K562 (cell line): ENCODE measurements at regions not wholly inside any gene's neighbourhood (a gene's known extent, or its start where the extent isn't known, plus 50 kb on each side); places are given as distances from the start of the nearest gene placed in this dataset.

Experiments used
- ATAC-seq: fragments of 200-7000 bp; cut with Tn5 transposase; 3 replicates; pipeline ENCODE4 v1.9.1; 2020; ENCODE audit warnings: moderate library complexity
- BruUV-seq: library from RNA; stranded (reverse); fragments of 400-500 nt; replicated peaks from 2 replicates; lab custom pipeline; 2021; lab: Mats Ljungman, UMichigan
- CTCF ChIA-PET: fragments of 300-600 bp; formaldehyde crosslinking; extraction: SDS; loops from one replicate; lab custom pipeline; 2021; ENCODE audit warnings: low intra/inter-chr PET ratio; lab: Yijun Ruan, JAX
- POLR2A ChIA-PET: fragments of 300-600, 350-650 bp; sonication (Branson Sonifier 250); formaldehyde crosslinking; extraction: SDS; loops from one replicate; lab custom pipeline; 2021; ENCODE audit warnings: antibody characterized with exemption, inconsistent platforms; lab: Yijun Ruan, JAX
- DNase-seq, 4 experiments: peaks; one replicate each; pipeline versions ENCODE4 v3.0.0 to v3.0.0-alpha.2; 2011 to 2018; ENCODE audit warnings: low spot score in 3 of 4, mixed read lengths in 3 of 4; ENCODE audit errors: extremely low read depth in 1 of 4
- FAIRE-seq: peaks from 2 replicates; lab custom pipeline; 2011; peaks lifted over from hg19 to GRCh38; lab: Jason Lieb, UNC
- H2AFZ ChIP-seq: 2 replicates; pipeline ENCODE4 v1.6.0; 2011; ENCODE audit warnings: low read depth, low read length, control low read depth, inconsistent platforms
- H3K27ac ChIP-seq: fragments of 200-600 bp; 3 replicates; pipeline ENCODE4 v1.8.0; 2011; ENCODE audit warnings: low read depth, mild to moderate bottlenecking, control low read depth, inconsistent platforms, low read length, moderate library complexity, mixed read lengths; ENCODE audit errors: extremely low read depth
- H3K27me3 ChIP-seq, 2 experiments: fragments of 300-600 bp in 1 of 2; 2 replicates in 1 of 2; 3 replicates in 1 of 2; pipeline versions ENCODE4 v1.6.0 to v1.8.0; 2011; ENCODE audit warnings: inconsistent platforms in 2 of 2, low read length in 2 of 2, mild to moderate bottlenecking in 1 of 2, mixed read lengths in 1 of 2, moderate library complexity in 1 of 2; ENCODE audit not compliant: control insufficient read depth in 2 of 2, insufficient read depth in 2 of 2
- H3K36me3 ChIP-seq: fragments of 300-600 bp; 3 replicates; pipeline ENCODE4 v1.8.0; 2011; ENCODE audit warnings: mild to moderate bottlenecking, low read length, inconsistent platforms; ENCODE audit not compliant: control insufficient read depth, insufficient read depth
- H3K4me1 ChIP-seq, 2 experiments: fragments of 200-600 bp in 1 of 2; replicated peaks in 1 of 2; 2 replicates in 1 of 2; 3 replicates in 1 of 2; pipeline versions ENCODE4 v1.5.1 to v1.8.0; 2011; ENCODE audit warnings: inconsistent platforms in 2 of 2, low read length in 2 of 2, mild to moderate bottlenecking in 1 of 2, mixed read lengths in 1 of 2, moderate library complexity in 1 of 2; ENCODE audit not compliant: control insufficient read depth in 2 of 2, insufficient read depth in 2 of 2
- H3K4me2 ChIP-seq: 2 replicates; pipeline ENCODE4 v1.6.1; 2011; ENCODE audit warnings: low read length, control low read depth, inconsistent platforms, mixed read lengths; ENCODE audit not compliant: insufficient read depth
- H3K4me3 ChIP-seq: fragments of 200-600 bp; sonication (generic), shearing (Covaris generic); 2 replicates; pipeline ENCODE4 v1.5.1; 2016; ENCODE audit warnings: control low read depth, inconsistent platforms
- H3K79me2 ChIP-seq: fragments of 200-600 bp; 3 replicates; pipeline ENCODE4 v1.8.0; 2011; ENCODE audit warnings: low read length, inconsistent platforms; ENCODE audit not compliant: control insufficient read depth, insufficient read depth
- H3K9ac ChIP-seq, 2 experiments: 2 replicates each; pipeline versions ENCODE4 v1.6.0 to v1.6.1; 2011; ENCODE audit warnings: low read depth in 2 of 2, low read length in 2 of 2, control low read depth in 1 of 2, inconsistent platforms in 1 of 2, mild to moderate bottlenecking in 1 of 2, mixed read lengths in 1 of 2; ENCODE audit not compliant: insufficient read depth in 1 of 2
- H3K9me1 ChIP-seq: one replicate; pipeline ENCODE4 v1.6.0; 2011; ENCODE audit warnings: inconsistent platforms, mild to moderate bottlenecking, low read length, moderate library complexity; ENCODE audit not compliant: control insufficient read depth, insufficient read depth
- H3K9me3 ChIP-seq: replicated peaks from 2 replicates; pipeline ENCODE4 v1.5.1; 2011; ENCODE audit warnings: low read depth, low read length, inconsistent platforms; ENCODE audit not compliant: control insufficient read depth, insufficient read depth
- H4K20me1 ChIP-seq: replicated peaks from 2 replicates; pipeline ENCODE4 v1.6.1; 2011; ENCODE audit warnings: low read length, inconsistent platforms, mixed read lengths; ENCODE audit not compliant: control insufficient read depth, insufficient read depth
- BDP1 ChIP-seq: IDR thresholded peaks from 3 replicates; pipeline ENCODE4 v1.6.1; 2011; ENCODE audit not compliant: insufficient read length, insufficient read depth
- CBX1 ChIP-seq: sonication (generic); IDR thresholded peaks from 2 replicates; pipeline ENCODE4 v1.6.1; 2016; ENCODE audit warnings: antibody characterized with exemption, low read depth, mild to moderate bottlenecking
- ETV6 ChIP-seq, 3 experiments: fragments of 150-350 bp in 1 of 3; sonication (generic) in 1 of 3; formaldehyde crosslinking in 1 of 3; IDR thresholded peaks; 2 replicates each; pipeline versions ENCODE4 v1.6.1 to v1.8.0; 2014 to 2022; ENCODE audit warnings: borderline replicate concordance in 2 of 3, low read depth in 2 of 3, antibody characterized with exemption in 1 of 3, low read length in 1 of 3, mild to moderate bottlenecking in 1 of 3, missing genetic modification reagents in 1 of 3
- FOS ChIP-seq: IDR thresholded peaks from 3 replicates; pipeline ENCODE4 v1.6.1; 2011; ENCODE audit not compliant: insufficient read length; ENCODE audit errors: extremely low read depth
- HIVEP1 ChIP-seq: fragments of 250-450 bp; sonication (Bioruptor Pico); IDR thresholded peaks from 2 replicates; pipeline ENCODE4 v1.4.0; 2020; ENCODE audit warnings: mild to moderate bottlenecking
- MTA3 ChIP-seq: fragments of 450-650 bp; formaldehyde crosslinking; IDR thresholded peaks from 2 replicates; pipeline ENCODE4 v1.6.1; 2017; ENCODE audit warnings: mild to moderate bottlenecking, borderline replicate concordance
- PHF20 ChIP-seq: fragments of 450-650 bp; IDR thresholded peaks from 2 replicates; pipeline ENCODE4 v1.6.1; 2018; ENCODE audit not compliant: partially characterized antibody
- POLR2AphosphoS2 ChIP-seq: IDR thresholded peaks from 2 replicates; pipeline ENCODE4 v1.6.1; 2012; ENCODE audit warnings: low read length, improper control_type of control experiment
- POLR2G ChIP-seq: fragments of 200-400 bp; formaldehyde crosslinking; IDR thresholded peaks from 2 replicates; pipeline ENCODE4 v1.6.1; 2017; ENCODE audit warnings: low read depth, mild to moderate bottlenecking, antibody characterized with exemption, low read length, moderate library complexity
- PURB ChIP-seq: sonication (generic); formaldehyde crosslinking; IDR thresholded peaks from 2 replicates; pipeline ENCODE4 v1.9.0; 2021; ENCODE audit warnings: low read depth, mild to moderate bottlenecking, missing genetic modification reagents
- RFX7 ChIP-seq: fragments of 250-450 bp; sonication (Bioruptor Pico); IDR thresholded peaks from 2 replicates; pipeline ENCODE4 v1.5.1; 2021; ENCODE audit warnings: mild to moderate bottlenecking
- STAG1 ChIP-seq: sonication (generic); formaldehyde crosslinking; IDR thresholded peaks from 2 replicates; pipeline ENCODE4 v1.5.0; 2020; ENCODE audit warnings: missing genetic modification reagents, borderline replicate concordance
- TAF9B ChIP-seq: fragments of 450-650 bp; IDR thresholded peaks from 2 replicates; pipeline ENCODE4 v1.6.1; 2018; ENCODE audit warnings: mild to moderate bottlenecking; ENCODE audit not compliant: partially characterized antibody
- YY1 ChIP-seq, 3 experiments: IDR thresholded peaks; 2 replicates each; pipeline ENCODE4 v1.6.1; 2011; ENCODE audit warnings: low read length in 2 of 3, mild to moderate bottlenecking in 2 of 3, moderate library complexity in 2 of 3, borderline replicate concordance in 1 of 3, control low read depth in 1 of 3, low read depth in 1 of 3; ENCODE audit not compliant: insufficient read depth in 3 of 3, insufficient replicate concordance in 2 of 3, control insufficient read depth in 1 of 3, insufficient read length in 1 of 3; ENCODE audit errors: extremely low read depth in 1 of 3
- ZBTB1 ChIP-seq: sonication (generic); formaldehyde crosslinking; IDR thresholded peaks from 2 replicates; pipeline ENCODE4 v1.8.1; 2023; ENCODE audit warnings: missing genetic modification reagents, low read depth, mild to moderate bottlenecking, borderline replicate concordance
- ZNF354B ChIP-seq: fragments of 250-450 bp; sonication (Bioruptor Pico); IDR thresholded peaks from 2 replicates; pipeline ENCODE4 v1.4.0; 2020
- ZNF444 ChIP-seq: fragments of 250-450 bp; sonication (Bioruptor Pico); IDR thresholded peaks from 2 replicates; pipeline ENCODE4 v1.4.0; 2020; ENCODE audit warnings: mild to moderate bottlenecking, moderate library complexity
- ZNF668 ChIP-seq: fragments of 250-450 bp; sonication (Bioruptor Pico); IDR thresholded peaks from 2 replicates; pipeline ENCODE4 v1.8.0; 2022; ENCODE audit warnings: mild to moderate bottlenecking, inconsistent platforms
- ZNF77 ChIP-seq: fragments of 250-450 bp; sonication (Bioruptor Pico); IDR thresholded peaks from 2 replicates; pipeline ENCODE4 v1.5.0; 2020
- WGBS: fragments of 100-300 bp; shearing (Covaris generic); methylation state at CpG from one replicate; pipeline ENCODE4 v1.1.6; 2016; ENCODE audit warnings: low coverage, mixed read lengths; ENCODE audit not compliant: insufficient coverage; ENCODE audit errors: missing lambda C conversion rate; 5-methylcytosine and 5-hydroxymethylcytosine counted together
- in situ Hi-C: fragments of 300-500 bp; cut with MboI; formaldehyde crosslinking; loops from 4 replicates; pipeline ENCODE4 v1.15.0; 2018; ENCODE audit warnings: inconsistent platforms, mixed read lengths
- intact Hi-C: fragments of 100-400 bp; cut with micrococcal nuclease; formaldehyde crosslinking; loops from 2 replicates; pipeline ENCODE4 v1.14.2; 2022
- TF ChIP-seq, protein P1 (sequence below): sonication (generic); formaldehyde crosslinking; IDR thresholded peaks from 2 replicates; pipeline ENCODE4 v1.8.0; 2022; ENCODE audit warnings: mild to moderate bottlenecking, missing genetic modification reagents, borderline replicate concordance
- TF ChIP-seq, protein P2 (sequence below): fragments of 250-450 bp; sonication (Bioruptor Pico); IDR thresholded peaks from 2 replicates; pipeline ENCODE4 v1.4.0; 2020; ENCODE audit warnings: mild to moderate bottlenecking

DNA sequence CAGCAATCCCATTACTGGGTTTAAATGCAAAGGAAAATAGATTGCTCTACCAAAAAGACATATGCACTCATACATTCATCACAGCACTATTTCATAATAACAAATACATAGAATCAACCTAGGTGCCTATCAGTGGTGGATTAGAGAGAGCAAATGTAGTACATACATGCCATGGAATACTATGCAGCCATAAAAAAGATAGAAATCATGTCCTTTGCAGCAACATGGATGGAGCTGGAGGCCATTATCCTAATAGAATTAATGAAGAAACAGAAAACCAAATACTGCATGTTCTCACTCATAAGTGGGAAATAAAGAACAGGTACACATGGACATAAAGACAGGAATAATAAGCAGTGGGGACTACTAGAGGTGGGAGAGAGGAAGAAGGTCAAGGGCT lies 70.7 kb upstream of the MLIP start (continued):
- TF ChIP-seq, protein P1, sequence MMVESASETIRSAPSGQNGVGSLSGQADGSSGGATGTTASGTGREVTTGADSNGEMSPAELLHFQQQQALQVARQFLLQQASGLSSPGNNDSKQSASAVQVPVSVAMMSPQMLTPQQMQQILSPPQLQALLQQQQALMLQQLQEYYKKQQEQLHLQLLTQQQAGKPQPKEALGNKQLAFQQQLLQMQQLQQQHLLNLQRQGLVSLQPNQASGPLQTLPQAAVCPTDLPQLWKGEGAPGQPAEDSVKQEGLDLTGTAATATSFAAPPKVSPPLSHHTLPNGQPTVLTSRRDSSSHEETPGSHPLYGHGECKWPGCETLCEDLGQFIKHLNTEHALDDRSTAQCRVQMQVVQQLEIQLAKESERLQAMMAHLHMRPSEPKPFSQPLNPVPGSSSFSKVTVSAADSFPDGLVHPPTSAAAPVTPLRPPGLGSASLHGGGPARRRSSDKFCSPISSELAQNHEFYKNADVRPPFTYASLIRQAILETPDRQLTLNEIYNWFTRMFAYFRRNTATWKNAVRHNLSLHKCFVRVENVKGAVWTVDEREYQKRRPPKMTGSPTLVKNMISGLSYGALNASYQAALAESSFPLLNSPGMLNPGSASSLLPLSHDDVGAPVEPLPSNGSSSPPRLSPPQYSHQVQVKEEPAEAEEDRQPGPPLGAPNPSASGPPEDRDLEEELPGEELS, result no peak
- TF ChIP-seq TAF9B (no peak), STAG1 (CRISPR knock-in tag) (no peak), HIVEP1 (CRISPR knock-in tag) (no peak), ETV6 (IDR thresholded peaks at IDR 0.05; ENCODE audit: borderline replicate concordance in 1 of 2, low read depth in 2 of 2, low read length in 1 of 2) (no peak), ETV6 (CRISPR knock-in tag; IDR thresholded peaks at IDR 0.05; ENCODE audit: borderline replicate concordance) (no peak), MTA3 (no peak), PURB (no peak), ZBTB1 (no peak), RFX7 (CRISPR knock-in tag) (no peak), ZNF444 (no peak)

DNA sequence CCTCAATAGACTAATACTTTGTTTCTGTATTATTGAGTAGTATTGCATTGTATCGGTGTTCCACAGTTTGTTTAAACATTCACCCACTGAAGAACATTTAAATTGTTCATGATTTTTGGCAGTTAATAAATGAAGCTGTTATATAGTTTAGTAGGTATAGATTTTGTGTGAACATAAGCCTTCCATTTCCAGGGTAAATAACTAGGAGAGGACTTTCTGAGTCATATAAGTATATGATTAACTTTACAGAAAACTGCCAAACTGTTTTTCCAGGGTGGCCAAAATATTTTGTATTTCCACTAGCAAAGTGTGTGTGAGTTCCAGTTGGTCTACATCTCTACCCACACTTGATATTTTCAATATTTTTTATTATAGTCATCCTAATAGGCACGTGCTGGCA lies 70.0 kb upstream of the MLIP start:
- no peaks in the 10 kb centered on the region for H3K36me3 ChIP-seq
- TF ChIP-seq ZNF668 (CRISPR knock-in tag), result no peak
- TF ChIP-seq POLR2AphosphoS2, result no peak
- TF ChIP-seq YY1 (IDR thresholded peaks at IDR 0.05; ENCODE audit: borderline replicate concordance in 1 of 3, control insufficient read depth in 1 of 3, extremely low read depth in 1 of 3, insufficient read depth in 3 of 3, insufficient read length in 1 of 3, insufficient replicate concordance in 2 of 3, low read depth in 1 of 3, low read length in 2 of 3), result no peak
- TF ChIP-seq PHF20, result no peak
- TF ChIP-seq FOS, result no peak
- TF ChIP-seq ZNF354B (CRISPR knock-in tag), result no peak
- no peak for TF ChIP-seq ZNF77 (CRISPR knock-in tag)
- no peak for TF ChIP-seq CBX1
- no peak for TF ChIP-seq BDP1
- TF ChIP-seq POLR2G, result no peak
- TF ChIP-seq, protein P2, sequence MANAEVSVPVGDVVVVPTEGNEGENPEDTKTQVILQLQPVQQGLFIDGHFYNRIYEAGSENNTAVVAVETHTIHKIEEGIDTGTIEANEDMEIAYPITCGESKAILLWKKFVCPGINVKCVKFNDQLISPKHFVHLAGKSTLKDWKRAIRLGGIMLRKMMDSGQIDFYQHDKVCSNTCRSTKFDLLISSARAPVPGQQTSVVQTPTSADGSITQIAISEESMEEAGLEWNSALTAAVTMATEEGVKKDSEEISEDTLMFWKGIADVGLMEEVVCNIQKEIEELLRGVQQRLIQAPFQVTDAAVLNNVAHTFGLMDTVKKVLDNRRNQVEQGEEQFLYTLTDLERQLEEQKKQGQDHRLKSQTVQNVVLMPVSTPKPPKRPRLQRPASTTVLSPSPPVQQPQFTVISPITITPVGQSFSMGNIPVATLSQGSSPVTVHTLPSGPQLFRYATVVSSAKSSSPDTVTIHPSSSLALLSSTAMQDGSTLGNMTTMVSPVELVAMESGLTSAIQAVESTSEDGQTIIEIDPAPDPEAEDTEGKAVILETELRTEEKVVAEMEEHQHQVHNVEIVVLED (CRISPR knock-in tag), result no peak
- H3K4me2 ChIP-seq, result no peak overlapping the region
- H4K20me1 ChIP-seq, result no peaks in the 10 kb centered on the region
- H3K4me1 ChIP-seq, result no peaks in the 10 kb centered on the region
- ATAC-seq (no peak), FAIRE-seq (no peak), DNase-seq (no peak)
- no TSS peak for BruUV-seq
- no peaks in the 10 kb centered on the region; the same call in 1 of the 2 replicates for H3K9me3 ChIP-seq
- intact Hi-C loops (no loop called here), in situ Hi-C loops (no loop called here)
- H3K9ac ChIP-seq, result no peak overlapping the region
- H3K4me3 ChIP-seq, result no peak overlapping the region
- WGBS, result 0% methylated on average over 2 of the region's 2 CpGs
- H2AFZ ChIP-seq, result no peak overlapping the region
- ChIA-PET POLR2A (no interaction called here), CTCF (no interaction called here)
- no peaks in the 10 kb centered on the region for H3K27me3 ChIP-seq
- H3K9me1 ChIP-seq, result no peaks in the 10 kb centered on the region
- H3K27ac ChIP-seq, result no peak overlapping the region
- no peaks in the 10 kb centered on the region for H3K79me2 ChIP-seq
